ENCODE measurements at regions not wholly inside any gene's neighbourhood (a gene's known extent, or its start where the extent isn't known, plus 50 kb on each side); places are given as distances from the start of the nearest gene placed in this dataset.

DNA sequence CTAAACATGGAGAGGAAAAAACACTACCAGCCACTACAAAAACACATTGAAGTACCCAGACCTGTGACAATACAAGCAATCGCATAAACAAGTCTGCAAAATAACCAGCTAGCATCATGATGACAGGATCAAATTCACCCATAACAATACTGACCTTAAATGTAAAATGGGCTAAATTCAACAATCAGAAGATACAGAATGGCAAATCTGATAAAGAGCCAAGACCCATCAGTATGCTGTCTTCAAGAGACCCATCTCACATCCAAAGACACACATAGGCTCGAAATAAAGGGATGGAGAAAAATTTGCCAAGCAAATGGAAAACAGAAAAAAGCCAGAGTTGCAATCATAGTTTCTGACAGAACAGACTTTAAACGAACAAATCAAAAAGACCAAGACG lies 294.4 kb downstream of the MEF2C start:
- TF ChIP-seq, protein P1, sequence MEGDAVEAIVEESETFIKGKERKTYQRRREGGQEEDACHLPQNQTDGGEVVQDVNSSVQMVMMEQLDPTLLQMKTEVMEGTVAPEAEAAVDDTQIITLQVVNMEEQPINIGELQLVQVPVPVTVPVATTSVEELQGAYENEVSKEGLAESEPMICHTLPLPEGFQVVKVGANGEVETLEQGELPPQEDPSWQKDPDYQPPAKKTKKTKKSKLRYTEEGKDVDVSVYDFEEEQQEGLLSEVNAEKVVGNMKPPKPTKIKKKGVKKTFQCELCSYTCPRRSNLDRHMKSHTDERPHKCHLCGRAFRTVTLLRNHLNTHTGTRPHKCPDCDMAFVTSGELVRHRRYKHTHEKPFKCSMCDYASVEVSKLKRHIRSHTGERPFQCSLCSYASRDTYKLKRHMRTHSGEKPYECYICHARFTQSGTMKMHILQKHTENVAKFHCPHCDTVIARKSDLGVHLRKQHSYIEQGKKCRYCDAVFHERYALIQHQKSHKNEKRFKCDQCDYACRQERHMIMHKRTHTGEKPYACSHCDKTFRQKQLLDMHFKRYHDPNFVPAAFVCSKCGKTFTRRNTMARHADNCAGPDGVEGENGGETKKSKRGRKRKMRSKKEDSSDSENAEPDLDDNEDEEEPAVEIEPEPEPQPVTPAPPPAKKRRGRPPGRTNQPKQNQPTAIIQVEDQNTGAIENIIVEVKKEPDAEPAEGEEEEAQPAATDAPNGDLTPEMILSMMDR (IDR thresholded peaks at IDR 0.05; ENCODE audit: insufficient read depth, low read depth, low read length) = no peak
- no peak for DNase-seq (ENCODE audit: low read depth)
- no peak overlapping the region for H3K4me3 ChIP-seq (ENCODE audit: low read depth, low read length)

DNA sequence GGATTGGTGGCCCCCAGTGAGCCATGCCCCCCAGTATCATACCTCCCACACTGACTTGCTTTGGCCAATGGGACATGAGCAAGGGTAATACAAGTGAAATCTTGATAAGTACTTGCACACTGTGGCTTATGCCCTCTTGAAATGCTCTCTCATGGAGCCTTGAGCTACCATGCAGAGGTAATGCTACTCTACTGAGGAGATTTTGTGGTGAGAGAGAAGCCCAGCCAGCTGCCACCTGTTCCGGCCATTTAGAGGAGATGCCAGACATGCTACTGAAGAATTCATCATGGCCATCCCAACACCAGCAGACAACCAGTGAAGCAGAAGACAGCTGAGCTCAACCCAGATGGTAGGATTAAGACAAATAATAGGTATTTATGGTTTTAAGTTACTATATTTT lies 299.5 kb downstream of the MEF2C start:
- no peak for DNase-seq (ENCODE audit: low read depth)
- TF ChIP-seq, protein P1 (IDR thresholded peaks at IDR 0.05; ENCODE audit: insufficient read depth, low read depth, low read length) = no peak
- no peak overlapping the region for H3K4me3 ChIP-seq (ENCODE audit: low read depth, low read length)

DNA sequence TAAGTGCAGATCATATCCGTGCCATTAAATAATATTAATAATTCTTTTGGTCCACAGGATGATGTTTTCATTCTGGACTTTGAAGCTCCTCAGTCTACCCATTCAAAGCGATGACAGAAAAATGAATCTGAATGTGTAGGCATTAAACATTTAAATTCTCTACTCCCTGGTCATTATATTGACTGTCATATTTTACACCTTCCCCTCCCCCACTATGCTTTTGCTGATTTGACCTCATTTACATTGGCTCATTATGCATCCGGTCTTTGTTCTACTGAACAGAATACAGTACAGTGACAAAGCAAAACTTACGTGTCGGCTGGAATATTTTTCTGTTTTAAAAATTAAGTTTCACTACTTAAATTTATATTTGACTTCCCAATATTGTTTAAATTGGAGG lies 289.7 kb upstream of the TMEM161B start:
- H3K4me3 ChIP-seq (ENCODE audit: low read depth, low read length) = no peak overlapping the region
- no peak for DNase-seq (ENCODE audit: low read depth)
- TF ChIP-seq, protein P1 (IDR thresholded peaks at IDR 0.05; ENCODE audit: insufficient read depth, low read depth, low read length) = no peak

DNA sequence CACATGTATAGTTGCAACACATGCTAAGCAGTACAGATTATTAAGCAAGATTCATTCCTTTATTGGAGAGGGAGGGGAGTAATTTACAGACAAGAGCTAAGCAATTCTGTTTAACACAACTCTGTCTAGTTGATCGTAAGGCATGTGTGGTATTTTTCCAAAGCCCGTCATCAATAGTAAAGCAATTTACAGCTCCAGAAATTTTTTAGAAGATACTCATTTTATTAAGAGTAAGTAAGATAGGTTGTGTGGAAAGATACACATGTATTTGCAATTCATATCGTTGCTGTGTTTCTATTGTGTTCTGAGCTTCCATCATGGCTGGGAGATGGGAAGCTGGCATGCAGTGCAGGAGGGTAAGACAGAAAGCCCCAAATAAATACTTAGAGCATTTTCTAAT lies 289.2 kb upstream of the TMEM161B start:
- no peak for DNase-seq (ENCODE audit: low read depth)
- TF ChIP-seq, protein P1 (IDR thresholded peaks at IDR 0.05; ENCODE audit: insufficient read depth, low read depth, low read length) = no peak
- H3K4me3 ChIP-seq (ENCODE audit: low read depth, low read length) = no peak overlapping the region

DNA sequence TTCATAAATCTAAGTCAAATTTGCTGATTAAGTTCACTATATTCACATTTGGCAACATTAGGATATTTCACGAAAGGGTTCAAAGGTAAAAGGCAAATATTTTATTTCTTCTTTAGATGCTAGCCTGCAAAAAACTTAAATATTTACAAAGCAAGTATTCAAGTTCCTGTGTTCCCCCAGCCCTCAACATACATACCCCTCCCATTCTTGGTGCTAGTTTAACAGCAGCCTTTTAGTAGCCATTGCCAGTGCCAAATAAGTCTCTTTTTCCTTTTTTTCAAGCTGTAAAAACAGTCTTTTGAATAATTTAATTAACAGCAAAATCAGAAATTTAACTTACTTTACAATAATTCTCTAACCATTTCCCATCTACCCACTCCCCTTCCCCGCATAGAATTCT lies 288.5 kb upstream of the TMEM161B start:
- no peak overlapping the region for H3K4me3 ChIP-seq (ENCODE audit: low read depth, low read length)
- DNase-seq (ENCODE audit: low read depth) = no peak
- TF ChIP-seq, protein P1 (IDR thresholded peaks at IDR 0.05; ENCODE audit: insufficient read depth, low read depth, low read length) = no peak

DNA sequence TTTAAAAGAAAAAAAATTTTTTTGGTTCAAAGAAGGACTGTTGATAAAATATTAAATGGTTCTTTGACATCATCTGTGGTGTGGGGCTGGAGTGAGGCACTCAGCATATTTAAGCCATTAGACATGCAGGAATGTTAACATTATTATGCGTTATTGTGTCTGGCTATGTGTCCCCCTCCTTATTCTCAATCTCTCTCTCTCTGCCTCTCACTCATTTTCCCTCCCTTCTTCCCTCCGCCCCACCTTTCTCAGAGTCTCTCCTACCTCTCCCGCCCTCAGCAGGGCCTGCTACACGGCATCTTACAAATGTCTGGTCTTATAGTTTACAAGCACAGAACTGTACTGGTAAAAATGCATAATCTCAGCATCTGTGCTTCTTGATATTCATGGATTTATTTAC lies 287.8 kb upstream of the TMEM161B start:
- TF ChIP-seq, protein P1 (IDR thresholded peaks at IDR 0.05; ENCODE audit: insufficient read depth, low read depth, low read length) = no peak
- DNase-seq (ENCODE audit: low read depth) = no peak

DNA sequence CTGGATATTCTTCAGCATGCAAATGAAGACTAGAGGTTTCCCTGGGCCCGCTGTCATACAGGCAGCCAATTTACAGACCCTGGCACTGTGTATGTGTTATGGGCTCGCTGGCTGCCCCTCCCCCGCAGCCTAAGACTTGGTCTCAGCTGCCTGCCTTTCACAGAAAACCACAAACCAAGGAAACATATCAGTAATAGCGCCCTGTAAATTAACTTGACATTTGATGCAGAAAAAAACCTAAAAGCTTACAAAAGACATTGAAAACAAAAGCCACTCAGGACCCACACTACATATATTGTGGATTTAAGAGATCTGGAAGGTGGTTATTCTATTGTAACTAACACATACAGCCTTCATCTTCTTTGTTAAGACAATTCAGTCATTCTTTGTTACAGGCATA lies 287.0 kb upstream of the TMEM161B start:
- no peak for DNase-seq (ENCODE audit: low read depth)
- H3K4me3 ChIP-seq (ENCODE audit: low read depth, low read length) = no peak overlapping the region
- TF ChIP-seq, protein P1 (IDR thresholded peaks at IDR 0.05; ENCODE audit: insufficient read depth, low read depth, low read length) = no peak

More for the DNA sequence above, 287.8 kb upstream of the TMEM161B start:
- H3K4me3 ChIP-seq (ENCODE audit: low read depth, low read length) = no peak overlapping the region

All from fibroblast of villous mesenchyme (primary cell).